A673 (cell line): ENCODE measurements at regions not wholly inside any gene's neighbourhood (a gene's known extent, or its start where the extent isn't known, plus 50 kb on each side); places are given as distances from the start of the nearest gene placed in this dataset.

Experiments used
- EZH2 ChIP-seq: fragments of 200-600 bp; sonication (generic); IDR thresholded peaks from 2 replicates; pipeline ENCODE4 v1.6.1; 2017; ENCODE audit warnings: borderline replicate concordance, low read depth, mild to moderate bottlenecking, mixed read lengths, antibody characterized with exemption, low read length; ENCODE audit not compliant: poor library complexity, severe bottlenecking
- TF ChIP-seq, protein P1 (sequence below): fragments of 300-800, 200-600 bp; sonication (generic); conservative IDR thresholded peaks from 2 replicates; pipeline ENCODE4 v1.5.1; 2017; ENCODE audit warnings: low read depth, mild to moderate bottlenecking, antibody characterized with exemption, low read length, moderate library complexity, mixed read lengths

DNA sequence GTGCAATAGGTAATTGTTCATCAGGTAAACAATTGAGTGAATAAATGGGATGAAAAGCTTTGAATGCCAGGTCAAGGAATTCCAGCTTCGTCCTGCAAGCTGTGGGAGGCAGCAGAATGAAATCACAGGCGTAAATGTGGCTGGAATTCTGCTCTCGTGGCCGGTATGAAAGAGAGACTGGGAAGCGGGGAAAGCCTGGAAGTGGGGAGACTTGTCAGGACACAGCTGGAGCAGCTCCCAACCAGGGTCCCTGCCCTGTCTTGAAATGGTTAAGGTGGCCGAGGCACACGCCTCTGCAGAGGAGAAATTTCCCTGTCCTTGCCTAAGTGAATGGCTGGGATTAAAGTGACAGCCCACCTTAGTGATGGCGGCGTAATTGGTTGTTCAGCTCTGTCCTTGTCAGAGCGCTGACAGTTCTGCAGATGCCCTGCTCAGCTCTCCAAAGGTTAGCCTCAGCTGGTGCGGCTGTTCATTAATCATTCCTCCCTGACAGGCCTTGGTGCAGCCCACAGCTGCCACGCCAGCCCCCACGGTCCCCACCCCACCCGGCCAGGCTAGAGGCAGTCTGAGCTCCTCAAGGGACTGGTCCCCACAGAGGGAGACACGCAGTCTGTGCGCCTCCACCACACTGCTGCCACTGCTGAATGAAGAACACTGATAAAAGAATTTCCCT is 398.3 kb upstream of the POU3F1 start:
- TF ChIP-seq, protein P1, sequence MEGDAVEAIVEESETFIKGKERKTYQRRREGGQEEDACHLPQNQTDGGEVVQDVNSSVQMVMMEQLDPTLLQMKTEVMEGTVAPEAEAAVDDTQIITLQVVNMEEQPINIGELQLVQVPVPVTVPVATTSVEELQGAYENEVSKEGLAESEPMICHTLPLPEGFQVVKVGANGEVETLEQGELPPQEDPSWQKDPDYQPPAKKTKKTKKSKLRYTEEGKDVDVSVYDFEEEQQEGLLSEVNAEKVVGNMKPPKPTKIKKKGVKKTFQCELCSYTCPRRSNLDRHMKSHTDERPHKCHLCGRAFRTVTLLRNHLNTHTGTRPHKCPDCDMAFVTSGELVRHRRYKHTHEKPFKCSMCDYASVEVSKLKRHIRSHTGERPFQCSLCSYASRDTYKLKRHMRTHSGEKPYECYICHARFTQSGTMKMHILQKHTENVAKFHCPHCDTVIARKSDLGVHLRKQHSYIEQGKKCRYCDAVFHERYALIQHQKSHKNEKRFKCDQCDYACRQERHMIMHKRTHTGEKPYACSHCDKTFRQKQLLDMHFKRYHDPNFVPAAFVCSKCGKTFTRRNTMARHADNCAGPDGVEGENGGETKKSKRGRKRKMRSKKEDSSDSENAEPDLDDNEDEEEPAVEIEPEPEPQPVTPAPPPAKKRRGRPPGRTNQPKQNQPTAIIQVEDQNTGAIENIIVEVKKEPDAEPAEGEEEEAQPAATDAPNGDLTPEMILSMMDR, result no peak
- TF ChIP-seq EZH2, result no peak
